Stimulated activated CD4-positive, alpha-beta T cell treated with anti-CD3 and anti-CD28 coated beads, Interleukin-4, amount 100 ng/mL, for 24 hours (primary cell): ENCODE measurements at regions not wholly inside any gene's neighbourhood (a gene's known extent, or its start where the extent isn't known, plus 50 kb on each side); places are given as distances from the start of the nearest gene placed in this dataset.
A peak's percentile ranks its signal among the peaks of the same experiment; 100 is the strongest.
"Not testable (repeated sequence)": the region's sequence is repeated elsewhere in the genome, so short reads cannot be mapped to it uniquely, and the experiment has no call there.

Source experiments
- DNase-seq: peaks from one replicate; pipeline ENCODE4 v3.0.0-alpha.2; 2020

DNA sequence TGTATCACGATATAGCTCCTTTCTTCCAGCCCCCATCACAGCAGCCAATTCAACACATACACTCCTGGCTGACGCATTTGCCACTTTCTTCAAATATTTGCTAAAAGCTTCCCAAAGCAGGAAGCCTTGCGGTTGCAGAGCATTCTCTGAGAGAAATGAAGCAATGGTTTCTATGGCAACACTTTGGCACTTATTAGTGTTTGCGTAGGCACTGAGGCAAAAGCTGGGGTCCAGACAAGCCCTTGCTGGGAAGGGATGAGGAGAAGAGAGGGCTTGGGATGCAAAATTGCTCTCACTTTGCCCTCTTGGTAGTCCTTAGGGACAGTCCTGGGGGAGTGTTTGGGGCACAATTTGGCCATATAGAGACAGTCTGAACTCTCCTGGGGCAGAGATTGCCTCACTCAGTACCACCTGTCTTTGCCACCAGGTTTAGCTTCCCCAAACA is 55.0 kb upstream of the PAK3 start:
- DNase-seq = peak; percentile 3

DNA sequence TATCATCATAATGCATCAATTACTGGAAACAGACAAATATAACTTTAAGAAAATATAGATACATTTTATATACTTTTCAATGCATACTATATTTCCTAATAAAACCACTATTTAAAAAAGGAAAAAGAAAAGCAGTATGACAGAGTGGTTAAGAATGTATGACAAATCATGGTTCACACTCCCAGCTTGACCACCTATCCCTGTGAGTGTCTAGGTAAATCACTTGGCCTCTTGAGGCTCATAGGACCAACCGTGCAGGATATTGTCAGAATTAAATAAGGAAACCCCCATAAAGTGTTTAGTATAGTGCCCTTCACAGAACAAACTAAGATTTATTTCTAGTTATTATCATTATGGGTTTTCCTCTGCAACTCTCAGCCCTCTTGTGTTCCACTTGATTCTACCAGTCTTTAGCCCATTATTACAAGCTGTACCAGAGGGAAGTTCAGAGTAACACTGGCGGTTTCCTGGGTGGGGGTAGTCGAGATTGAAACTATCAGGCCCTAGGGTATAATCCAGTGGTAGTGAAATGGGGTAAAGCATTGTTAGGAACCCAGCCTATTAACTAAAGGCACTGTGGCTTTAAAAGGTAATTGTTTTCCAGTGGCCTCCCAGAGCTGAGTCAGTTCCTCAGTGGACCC is 55.5 kb upstream of the PAK3 start:
- DNase-seq = no peak

DNA sequence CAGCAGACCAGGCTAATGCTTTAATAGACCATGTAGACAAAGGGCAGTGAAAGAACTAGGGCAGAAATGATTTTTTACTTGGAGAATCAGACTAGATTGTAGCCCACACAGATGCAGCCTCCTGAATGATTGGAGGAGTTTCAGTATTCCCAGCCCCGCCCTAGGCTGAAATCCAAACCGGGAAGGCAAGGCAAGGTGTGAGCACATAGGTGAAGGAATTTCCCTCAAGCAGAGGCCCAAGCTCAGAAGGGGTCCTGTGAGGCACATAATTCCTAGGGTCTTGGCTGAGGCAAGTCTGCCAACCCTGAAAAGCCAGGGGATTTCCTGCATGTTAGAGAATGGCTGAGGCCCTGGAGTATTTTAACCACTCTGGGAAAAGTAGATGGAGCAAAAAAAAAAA is 56.4 kb upstream of the PAK3 start:
- no peak for DNase-seq

DNA sequence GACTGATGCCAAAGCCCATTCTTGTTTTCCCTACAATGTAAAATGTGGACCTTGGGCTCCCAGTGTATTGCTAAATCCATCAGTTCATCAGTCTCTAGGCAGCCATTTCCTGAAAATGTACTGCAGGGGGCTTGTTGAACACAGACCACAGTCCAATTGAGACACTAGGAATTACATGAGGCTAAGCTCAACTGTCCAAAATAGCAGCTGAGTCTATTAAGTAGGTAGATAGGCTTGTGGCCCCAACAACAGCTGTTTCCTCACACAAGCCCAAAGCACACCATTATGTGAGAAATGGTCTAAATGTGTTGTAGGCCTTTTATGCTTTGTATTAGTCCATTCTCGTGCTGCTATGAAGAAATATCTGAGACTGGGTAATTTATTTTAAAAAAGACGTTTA is 60.0 kb upstream of the PAK3 start:
- DNase-seq = no peak

DNA sequence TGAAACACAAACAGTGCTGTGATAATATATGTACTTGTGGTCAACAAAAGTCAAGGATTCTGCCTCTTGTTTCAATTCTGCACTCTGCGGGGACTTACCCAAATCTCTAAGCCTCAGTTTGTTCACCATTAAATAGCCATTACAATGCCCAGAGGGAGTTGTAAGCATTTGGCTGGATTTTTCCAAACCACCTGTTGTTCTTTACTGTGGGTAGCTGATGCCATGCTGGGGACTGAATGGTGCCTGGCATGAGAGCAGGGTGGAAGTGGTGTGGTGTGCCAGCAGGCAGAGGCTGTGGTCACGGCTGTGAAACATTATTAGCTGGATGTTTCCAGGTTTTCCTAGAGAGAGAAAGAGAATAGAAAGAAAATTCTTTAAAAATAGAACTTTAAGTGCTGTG is 60.7 kb upstream of the PAK3 start:
- DNase-seq = no peak

DNA sequence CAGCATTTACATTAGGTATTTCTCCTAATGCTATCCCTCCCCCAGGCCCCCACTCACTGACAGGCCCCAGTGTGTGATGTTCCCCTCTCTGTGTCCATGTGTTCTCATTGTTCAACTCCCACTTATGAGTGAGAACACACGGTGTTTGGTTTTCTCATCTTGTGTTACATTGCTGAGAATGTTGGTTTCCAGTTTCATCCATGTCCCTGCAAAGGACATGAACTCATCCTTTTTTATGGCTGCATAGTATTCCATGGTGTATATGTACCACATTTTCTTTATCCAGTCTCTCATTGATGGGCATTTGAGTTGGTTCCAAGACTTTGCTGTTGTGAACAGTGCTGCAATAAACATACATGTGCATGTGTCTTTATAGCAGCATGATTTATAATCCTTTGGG is 73.0 kb upstream of the PAK3 start:
- DNase-seq = not testable (repeated sequence)

DNA sequence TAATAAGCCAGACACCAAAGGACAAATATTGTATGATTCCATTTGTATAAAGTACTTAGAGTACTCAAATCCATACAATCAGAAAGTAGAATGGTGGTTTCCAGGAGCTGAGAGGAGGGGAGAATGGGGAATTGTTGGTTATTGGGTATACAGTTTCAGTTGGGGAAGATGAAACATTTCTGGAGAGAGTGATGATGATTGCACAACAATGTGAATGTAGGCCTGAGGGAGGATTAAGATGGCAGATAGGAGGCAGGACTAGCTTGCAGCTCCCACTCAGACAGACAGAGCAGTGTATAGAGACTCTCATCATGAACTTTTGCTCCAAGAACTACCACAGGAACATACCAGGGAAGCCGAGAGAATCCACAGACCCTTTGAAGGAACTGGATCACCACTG is 75.7 kb upstream of the PAK3 start:
- no peak for DNase-seq

DNA sequence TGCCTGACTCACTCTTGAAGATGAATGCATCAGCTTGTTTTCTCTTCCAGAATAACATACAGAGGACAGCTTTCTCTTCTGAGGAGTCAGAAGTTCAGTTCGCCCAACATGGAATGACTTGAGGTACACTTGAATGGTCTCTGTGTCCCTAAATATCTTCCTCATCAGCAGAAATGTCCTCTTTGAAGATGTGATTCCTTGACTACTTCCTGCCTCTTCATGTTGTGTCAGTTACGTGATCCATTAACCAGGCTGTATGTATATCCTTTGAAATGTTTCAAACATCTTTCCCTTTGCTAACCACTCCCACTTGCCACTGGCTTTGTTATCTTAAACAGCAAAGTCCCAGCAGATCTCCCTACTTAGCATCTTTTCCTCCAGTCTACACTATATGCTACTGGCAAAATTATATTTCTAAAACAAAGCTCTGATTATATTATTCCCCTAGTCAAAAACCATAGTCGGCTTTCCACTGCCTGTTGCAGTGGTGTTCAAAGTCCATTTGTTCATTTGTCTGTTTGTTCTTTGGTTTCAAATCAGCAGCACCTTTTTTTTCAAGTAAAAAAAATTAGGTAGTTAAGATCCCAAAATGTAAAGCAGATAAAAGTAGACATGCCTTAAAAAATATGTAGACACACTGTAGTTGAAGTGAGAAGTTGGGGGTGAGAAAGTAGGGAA is 82.1 kb upstream of the PAK3 start:
- DNase-seq = no peak

DNA sequence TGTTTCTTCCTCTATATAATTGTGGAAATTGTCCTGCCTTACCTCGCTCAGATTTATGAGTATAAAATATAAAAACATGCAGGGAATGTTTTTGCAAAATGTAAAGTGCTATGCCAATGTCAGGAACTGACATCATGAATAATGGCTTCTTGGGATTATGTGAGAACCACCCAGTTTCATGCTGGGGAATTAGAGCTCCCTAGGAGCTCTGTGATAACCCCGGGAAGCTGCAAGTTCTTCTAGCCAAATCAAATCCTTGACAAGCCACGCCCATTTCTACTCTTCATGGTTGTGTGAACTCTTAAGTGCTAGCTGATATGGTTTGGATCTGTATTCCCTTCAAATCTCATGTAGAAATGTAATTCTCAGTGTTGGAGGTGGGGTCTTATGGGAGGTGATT is 85.9 kb upstream of the PAK3 start:
- no peak for DNase-seq

DNA sequence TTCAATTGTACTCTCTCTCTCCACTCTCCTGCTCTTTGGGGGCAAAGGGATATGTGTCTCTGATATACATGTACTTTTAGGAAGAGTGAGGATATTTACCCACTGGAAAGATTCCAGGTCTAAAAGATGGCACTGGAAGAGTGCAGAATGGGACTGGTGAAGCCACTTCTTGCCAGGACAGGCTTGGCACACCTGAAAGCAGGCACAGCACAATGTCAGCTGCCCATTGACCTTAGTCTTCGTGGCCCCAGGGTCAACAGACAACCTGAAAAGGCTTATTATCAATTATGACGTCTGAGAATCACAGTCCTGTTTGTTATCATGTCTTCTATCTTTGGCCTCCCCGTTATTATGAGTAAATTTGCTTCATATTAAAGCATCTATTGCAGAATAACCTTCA is 86.7 kb upstream of the PAK3 start:
- DNase-seq = no peak

DNA sequence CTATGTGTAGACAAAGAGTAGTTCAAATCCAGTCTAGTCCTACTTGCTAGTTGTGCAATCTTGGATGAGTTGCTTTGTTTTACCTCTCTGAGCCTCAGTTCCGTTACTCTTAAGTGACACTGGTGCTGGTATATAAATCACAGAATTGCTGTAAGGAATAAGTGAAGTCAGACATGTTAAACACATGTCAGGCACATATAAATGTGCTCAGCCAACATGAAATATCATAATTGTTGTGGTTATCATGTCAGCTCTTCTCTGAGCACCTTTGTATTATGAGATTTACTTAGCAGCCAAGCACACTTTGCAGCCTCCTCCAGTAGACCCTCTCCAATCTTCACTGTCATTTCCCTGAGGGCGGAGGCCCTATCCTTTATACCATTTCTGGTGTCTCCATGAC is 87.9 kb upstream of the PAK3 start:
- DNase-seq = no peak

DNA sequence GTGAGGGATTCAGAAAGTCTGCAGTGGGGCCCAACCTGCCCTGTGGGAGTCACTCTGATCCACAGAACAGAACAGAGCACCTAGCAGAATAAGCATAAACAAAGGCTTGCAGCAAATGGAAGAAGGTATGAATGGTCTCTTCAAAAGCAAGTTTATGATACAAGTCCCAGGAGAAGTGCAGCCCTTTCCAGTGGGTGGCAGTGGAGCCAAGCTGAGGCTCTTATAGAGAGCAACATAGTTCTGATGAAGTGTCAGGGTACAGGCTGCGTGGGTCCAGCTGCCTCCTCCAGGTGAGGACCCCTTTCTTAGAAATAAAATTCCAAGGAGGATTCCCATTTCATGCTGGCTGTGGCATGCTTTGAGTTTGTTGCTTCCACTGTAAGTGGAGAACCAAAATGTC is 88.8 kb upstream of the PAK3 start:
- DNase-seq = no peak

DNA sequence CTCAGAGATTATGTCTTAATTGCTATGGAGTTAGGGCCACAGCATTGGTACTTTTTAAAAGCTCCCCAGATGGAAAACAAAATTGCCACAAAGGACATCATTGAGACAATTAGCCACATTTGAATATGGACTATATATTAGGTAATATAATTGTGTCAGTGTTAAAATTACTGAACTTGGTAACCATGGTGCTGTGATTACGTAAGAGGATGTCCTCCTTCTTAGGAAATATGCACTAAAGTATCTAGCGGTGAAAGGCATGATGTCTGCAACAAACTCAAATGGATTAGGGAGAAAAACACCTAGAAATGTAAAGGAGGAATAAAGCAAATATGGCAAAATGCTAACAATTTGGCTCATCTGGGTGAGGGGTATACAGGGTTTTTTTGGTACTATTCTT is 89.9 kb upstream of the PAK3 start:
- DNase-seq = no peak

DNA sequence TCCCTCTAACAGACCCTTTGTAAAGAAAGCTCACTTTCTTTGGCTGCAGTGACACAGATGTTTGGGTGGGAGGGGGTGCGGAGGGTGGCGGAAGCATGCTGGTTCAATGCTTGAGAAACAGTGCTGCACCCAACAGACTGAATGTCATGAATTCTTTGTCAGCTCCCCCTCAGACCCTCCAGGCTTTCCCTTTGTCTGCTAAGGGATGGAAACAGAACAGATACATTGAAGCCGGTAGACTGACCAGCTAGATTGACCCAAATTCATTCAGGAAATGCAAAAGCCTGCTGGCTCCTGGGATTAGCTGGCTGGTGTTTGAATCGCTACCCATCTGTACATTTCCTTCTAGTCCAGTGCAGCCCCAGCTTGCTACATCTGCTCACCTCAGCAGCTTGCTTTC is 90.8 kb upstream of the PAK3 start:
- DNase-seq = no peak

DNA sequence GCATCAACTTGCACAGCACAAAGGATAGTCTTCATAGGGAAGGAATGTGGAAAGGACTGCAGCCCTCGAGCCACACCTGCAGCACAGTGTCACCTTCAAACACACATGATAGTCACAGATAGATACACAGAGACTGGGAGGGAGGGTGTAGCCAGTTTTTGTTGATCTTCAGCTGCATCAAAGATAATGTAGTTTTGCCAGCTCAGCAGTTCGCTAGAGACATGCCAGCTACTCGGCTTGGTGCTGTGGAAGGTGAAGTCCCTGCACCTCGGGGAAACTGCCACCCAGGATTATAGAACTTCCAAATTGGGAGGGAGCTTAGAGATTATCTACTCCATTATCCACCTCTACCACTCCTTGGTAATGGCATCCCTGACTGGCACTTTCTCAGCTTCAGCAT is 92.9 kb upstream of the PAK3 start:
- no peak for DNase-seq

DNA sequence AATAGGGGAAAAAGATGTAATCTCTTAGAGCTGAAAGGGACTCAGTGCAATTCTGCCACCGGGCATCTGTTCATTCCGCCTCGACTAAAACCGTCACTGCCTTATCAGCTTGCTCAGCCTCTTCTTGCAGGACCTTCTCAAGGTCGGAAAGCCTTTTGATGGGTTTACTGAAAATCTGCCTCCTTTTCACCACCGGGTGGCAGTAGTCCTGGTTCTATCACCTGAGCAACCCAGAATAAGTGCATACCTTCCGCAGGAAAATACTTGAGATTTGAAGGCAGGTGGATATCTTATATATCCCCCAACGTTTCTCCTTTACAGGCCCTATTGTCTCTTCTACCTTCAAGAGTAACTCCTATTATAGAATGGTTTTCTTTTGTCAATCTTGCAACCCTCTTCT is 103.4 kb upstream of the PAK3 start:
- DNase-seq = peak; percentile 15

DNA sequence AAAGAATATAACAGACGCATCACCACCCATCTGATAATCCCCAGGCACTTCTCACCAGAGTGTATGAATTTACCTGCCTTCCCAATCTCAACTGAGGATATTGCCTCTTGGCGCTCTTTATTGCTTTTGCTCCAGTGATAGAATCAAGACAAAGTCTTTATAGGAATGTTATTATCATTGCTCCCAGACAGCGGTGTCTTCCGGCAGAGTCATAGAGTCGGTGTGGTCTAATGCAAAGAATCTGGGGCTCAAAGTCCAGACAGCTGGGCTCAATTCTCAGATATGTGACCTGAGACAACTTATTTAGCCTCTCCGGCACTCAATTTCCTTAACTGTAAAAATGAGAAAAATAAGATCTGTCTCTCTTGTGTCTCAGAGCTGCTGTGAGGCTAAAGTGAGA is 106.1 kb upstream of the PAK3 start:
- no peak for DNase-seq

DNA sequence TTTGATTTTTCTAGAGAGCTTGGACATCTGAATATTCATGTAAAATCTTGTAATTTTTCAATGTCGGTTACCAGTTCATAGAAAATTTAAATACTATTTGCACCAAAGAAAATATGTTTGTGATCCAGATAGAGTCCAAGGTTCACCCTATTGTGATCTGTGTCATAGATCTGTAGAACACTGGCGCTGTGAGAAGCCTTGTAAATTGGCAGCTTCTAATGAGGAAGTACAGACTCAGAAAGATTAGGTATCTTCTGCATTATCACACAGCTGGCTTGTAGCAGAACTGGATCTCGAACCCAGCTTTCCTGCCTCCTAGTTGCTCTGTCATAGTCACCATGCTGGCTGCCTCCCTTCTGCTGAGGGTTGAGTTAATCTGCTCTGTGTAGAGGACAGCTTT is 106.5 kb upstream of the PAK3 start:
- no peak for DNase-seq

DNA sequence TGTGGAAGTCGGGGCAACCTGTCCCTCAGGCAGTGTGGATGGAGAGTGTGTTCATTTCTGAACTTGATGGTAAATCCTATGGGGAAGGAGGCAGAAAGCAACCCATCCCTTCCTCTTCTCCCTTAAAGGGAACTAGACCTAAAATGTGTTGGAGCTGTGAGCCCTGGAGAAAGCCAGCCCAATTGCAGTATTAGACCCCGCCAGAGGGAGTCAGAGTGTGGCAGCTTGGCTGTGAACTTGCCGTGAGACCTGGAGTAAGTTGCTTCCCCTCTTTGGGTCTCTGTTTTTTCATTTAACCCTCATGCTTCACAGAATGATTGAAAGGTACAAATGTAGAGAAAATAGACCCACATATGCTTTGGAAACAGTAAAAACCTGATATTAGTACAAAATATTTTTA is 108.7 kb upstream of the PAK3 start:
- DNase-seq = no peak

DNA sequence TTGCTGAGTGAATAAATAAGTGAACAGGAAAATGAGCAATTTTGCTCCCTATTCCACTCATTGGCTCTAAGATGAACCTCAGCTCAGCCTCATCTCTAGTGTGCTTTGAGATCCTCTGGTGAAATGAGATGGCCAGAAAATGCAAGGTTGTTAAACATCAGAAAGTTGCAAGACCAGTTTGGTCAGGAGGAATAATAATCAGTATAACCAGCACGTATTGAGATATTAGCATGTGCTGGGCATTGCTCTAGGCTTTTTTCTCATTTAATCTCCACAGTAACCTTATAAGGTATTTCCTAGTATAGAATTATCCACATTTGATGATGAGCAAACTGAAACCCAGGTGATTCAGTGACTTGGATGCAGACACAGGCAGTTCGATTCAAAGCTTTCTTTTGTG is 110.5 kb upstream of the PAK3 start:
- DNase-seq = no peak

DNA sequence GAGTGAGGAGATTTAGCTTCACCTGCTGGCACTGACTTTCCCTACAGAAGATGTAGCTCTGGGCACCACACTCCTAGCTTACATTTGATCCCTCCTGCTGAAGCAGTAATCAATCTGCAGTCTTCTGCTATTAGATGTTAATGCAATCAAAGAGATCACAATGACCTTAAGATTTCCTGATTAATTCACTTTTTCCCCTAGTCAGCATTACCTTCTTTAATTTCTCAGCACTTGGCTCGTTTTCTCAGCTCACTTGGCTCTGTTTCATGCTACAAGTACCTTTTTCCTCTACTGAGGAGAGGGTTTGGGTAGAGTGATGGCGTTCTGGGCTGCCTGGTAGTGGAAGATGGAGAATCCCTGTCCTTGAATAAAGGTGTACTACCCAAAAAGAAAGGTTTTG is 113.0 kb upstream of the PAK3 start:
- no peak for DNase-seq

DNA sequence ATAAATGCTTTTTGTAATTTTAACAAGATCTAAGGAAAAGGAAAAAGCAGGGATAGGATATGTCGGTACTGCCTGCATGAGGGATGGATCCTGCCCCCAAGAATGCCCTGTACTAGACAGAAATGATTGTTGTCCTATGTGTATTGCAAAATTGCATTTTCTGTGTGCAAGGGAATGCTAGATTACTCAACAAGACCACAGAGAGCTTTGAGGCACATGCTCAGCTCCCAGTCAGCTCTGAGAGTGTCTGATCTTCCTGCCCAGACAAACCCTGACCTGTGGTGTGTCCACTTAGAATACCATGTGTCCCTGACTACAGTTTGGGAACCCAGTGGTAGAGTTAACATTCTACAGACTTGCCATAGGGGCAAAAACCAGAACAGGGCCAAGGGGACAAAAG is 129.2 kb upstream of the PAK3 start:
- no peak for DNase-seq

DNA sequence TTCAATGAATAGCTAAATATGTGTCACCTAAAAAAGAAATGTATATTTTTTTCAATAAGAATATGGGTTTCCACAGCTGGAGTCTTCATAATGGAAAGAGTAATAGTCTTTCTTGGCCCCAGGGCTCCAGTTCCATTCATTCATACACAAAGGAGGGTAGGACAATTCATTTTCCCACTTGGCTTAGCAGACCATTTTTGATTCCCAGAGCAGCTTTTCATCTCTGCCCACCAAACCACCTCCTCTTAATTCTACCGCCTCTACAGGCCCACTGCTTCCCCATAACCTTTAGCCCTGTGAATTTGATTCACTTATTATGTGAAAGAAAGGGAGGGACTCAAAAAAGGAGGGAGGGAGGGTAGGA is 129.9 kb upstream of the PAK3 start:
- no peak for DNase-seq

DNA sequence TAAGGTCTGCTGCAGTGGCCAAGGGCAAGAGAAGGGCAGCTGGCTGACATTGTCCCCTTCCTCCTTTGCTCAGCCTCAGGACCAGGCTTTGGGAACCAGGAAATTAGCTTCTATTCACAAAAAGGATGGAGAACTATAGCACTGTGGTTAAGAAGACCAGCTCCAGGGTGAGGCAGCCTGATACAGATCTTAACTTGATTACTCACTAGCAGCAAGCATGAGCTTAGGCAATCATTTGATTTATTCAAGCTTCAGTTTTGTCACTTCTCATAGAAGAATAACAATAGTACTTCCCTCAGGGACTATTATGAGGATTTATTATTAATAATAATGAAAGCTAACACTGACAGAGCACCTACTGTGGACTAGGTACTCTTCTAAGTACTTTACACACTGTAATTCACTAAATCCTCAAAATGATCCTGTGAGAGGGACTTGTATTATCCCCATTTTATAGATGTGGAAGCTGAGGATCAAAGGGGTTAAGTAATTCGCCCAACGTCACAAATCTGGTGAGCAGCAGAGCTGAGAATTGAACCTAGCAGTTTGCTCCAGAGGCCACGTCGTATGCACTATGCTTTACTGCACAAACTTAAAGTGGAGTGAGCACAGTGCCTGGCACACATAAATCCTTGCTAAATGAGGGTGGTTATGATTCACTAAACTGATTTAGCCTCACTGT is 130.4 kb upstream of the PAK3 start:
- no peak for DNase-seq

DNA sequence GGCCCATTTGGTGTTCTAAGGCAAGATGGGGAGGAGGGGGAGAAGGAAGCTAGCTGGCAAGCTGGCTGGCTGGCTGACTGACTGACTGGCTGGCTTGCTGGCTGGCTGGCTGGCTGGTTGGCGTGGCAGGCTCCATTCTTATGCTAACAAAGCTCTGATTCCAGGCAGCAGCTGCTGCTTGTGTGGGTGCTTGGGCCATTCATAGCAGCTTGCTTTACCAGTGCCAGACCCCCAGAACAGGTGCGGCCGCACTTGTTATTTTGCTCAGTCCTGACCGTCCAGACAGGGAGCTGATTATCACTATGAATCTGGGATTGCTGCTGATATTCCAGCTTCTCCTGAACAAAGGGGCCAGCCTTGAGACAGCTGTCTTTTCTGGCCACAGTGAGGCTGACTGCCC is 131.2 kb upstream of the PAK3 start:
- no peak for DNase-seq
